ENCODE measurements at regions not wholly inside any gene's neighbourhood (a gene's known extent, or its start where the extent isn't known, plus 50 kb on each side); places are given as distances from the start of the nearest gene placed in this dataset.

GRCh38 chr17:77001487-77001886 is 133.3 kb downstream of the MGAT5B start:
- no peak for DNase-seq (ENCODE audit: extremely low read depth, low read depth, low spot score)

- DNase-seq (ENCODE audit: extremely low read depth, low read depth, low spot score) = peak; percentile 9
Measured at GRCh38 chr17:77002103-77003045, 134.2 kb downstream of the MGAT5B start.

- no peak for DNase-seq (ENCODE audit: extremely low read depth, low read depth, low spot score)
Measured at GRCh38 chr17:77003699-77004098, 135.5 kb downstream of the MGAT5B start.

- DNase-seq (ENCODE audit: extremely low read depth, low read depth, low spot score) = no peak
Measured at GRCh38 chr17:77006971-77007649, 133.7 kb upstream of the SEC14L1 start.

- no peak for DNase-seq (ENCODE audit: extremely low read depth, low read depth, low spot score)
Measured at GRCh38 chr17:77009877-77010276, 130.9 kb upstream of the SEC14L1 start.

- DNase-seq (ENCODE audit: extremely low read depth, low read depth, low spot score) = no peak
Measured at GRCh38 chr17:77010667-77011066, 130.1 kb upstream of the SEC14L1 start.

- DNase-seq (ENCODE audit: extremely low read depth, low read depth, low spot score) = peak; percentile 33
Measured at GRCh38 chr17:77011173-77012011, 129.4 kb upstream of the SEC14L1 start.

GRCh38 chr17:77018504-77018903 is 122.3 kb upstream of the SEC14L1 start:
- DNase-seq (ENCODE audit: extremely low read depth, low read depth, low spot score) = no peak

- no peak for DNase-seq (ENCODE audit: extremely low read depth, low read depth, low spot score)
Measured at GRCh38 chr17:77019893-77020379, 120.8 kb upstream of the SEC14L1 start.

- no peak for DNase-seq (ENCODE audit: extremely low read depth, low read depth, low spot score)
Measured at GRCh38 chr17:77020973-77021372, 119.8 kb upstream of the SEC14L1 start.

GRCh38 chr17:77022766-77023165 is 118.0 kb upstream of the SEC14L1 start:
- no peak for DNase-seq (ENCODE audit: extremely low read depth, low read depth, low spot score)

- no peak for DNase-seq (ENCODE audit: extremely low read depth, low read depth, low spot score)
Measured at GRCh38 chr17:77025781-77026180, 115.0 kb upstream of the SEC14L1 start.

- no peak for DNase-seq (ENCODE audit: extremely low read depth, low read depth, low spot score)
Measured at GRCh38 chr17:77027271-77027889, 113.4 kb upstream of the SEC14L1 start.

- no peak for DNase-seq (ENCODE audit: extremely low read depth, low read depth, low spot score)
Measured at GRCh38 chr17:77028900-77029299, 111.9 kb upstream of the SEC14L1 start.

- DNase-seq (ENCODE audit: extremely low read depth, low read depth, low spot score) = no peak
Measured at GRCh38 chr17:77032929-77033328, 107.8 kb upstream of the SEC14L1 start.

- no peak for DNase-seq (ENCODE audit: extremely low read depth, low read depth, low spot score)
Measured at GRCh38 chr17:77033892-77034404, 106.8 kb upstream of the SEC14L1 start.

GRCh38 chr17:77034677-77035424 is 105.9 kb upstream of the SEC14L1 start:
- DNase-seq (ENCODE audit: extremely low read depth, low read depth, low spot score) = no peak

GRCh38 chr17:77035526-77035925 is 105.2 kb upstream of the SEC14L1 start:
- DNase-seq (ENCODE audit: extremely low read depth, low read depth, low spot score) = no peak

- DNase-seq (ENCODE audit: extremely low read depth, low read depth, low spot score) = no peak
Measured at GRCh38 chr17:77036136-77036840, 104.5 kb upstream of the SEC14L1 start.

All from glomerular endothelial cell (primary cell).